ENCODE measurements at regions not wholly inside any gene's neighbourhood (a gene's known extent, or its start where the extent isn't known, plus 50 kb on each side); places are given as distances from the start of the nearest gene placed in this dataset.

GRCh38 chr13:58202099-58202498 is 570.6 kb downstream of the PCDH17 start:
- WGBS, 3 donors = 91 to 100% (median 98%) methylated on average over 1 of the region's 1 CpG
- H3K4me1 ChIP-seq = no peaks in the 10 kb centered on the region
- DNase-seq = no peak
- no peaks in the 10 kb centered on the region for H3K27me3 ChIP-seq (ENCODE audit: insufficient read depth in 3 of 3, low read length in 2 of 3)
- TF ChIP-seq CTCF (IDR thresholded peaks at IDR 0.05) = no peak
- H3K36me3 ChIP-seq (ENCODE audit: insufficient read depth in 1 of 2, low read depth in 1 of 2) = no peaks in the 10 kb centered on the region
- H3K4me3 ChIP-seq = no peak overlapping the region
- no peak overlapping the region for H3K27ac ChIP-seq
- ATAC-seq = no peak
- intact Hi-C loops (cut with DNase I) = no loop called here
- H3K9me3 ChIP-seq = no peaks in the 10 kb centered on the region

GRCh38 chr13:58207501-58207900 is 576.0 kb downstream of the PCDH17 start:
- Histone ChIP-seq H3K4me3 (no peak overlapping the region), H3K36me3 (ENCODE audit: insufficient read depth in 1 of 2, low read depth in 1 of 2) (no peaks in the 10 kb centered on the region), H3K27ac (no peak overlapping the region), H3K9me3 (no peaks in the 10 kb centered on the region), H3K4me1 (no peaks in the 10 kb centered on the region), H3K27me3 (ENCODE audit: insufficient read depth in 3 of 3, low read length in 2 of 3) (no peaks in the 10 kb centered on the region)
- intact Hi-C loops (cut with DNase I) = no loop called here
- ATAC-seq (no peak), DNase-seq (no peak)
- no peak for TF ChIP-seq CTCF (IDR thresholded peaks at IDR 0.05)
- 58 to 68% (median 65%) methylated on average over 4 of the region's 4 CpGs for WGBS, 3 donors

- no peaks in the 10 kb centered on the region for H3K9me3 ChIP-seq
- no peak for ATAC-seq
- intact Hi-C loops (cut with DNase I) = no loop called here
- no peaks in the 10 kb centered on the region for H3K4me1 ChIP-seq
- WGBS, 3 donors = 82 to 91% (median 87%) methylated on average over 4 of the region's 4 CpGs
- H3K36me3 ChIP-seq (ENCODE audit: insufficient read depth in 1 of 2, low read depth in 1 of 2) = no peaks in the 10 kb centered on the region
- H3K27me3 ChIP-seq (ENCODE audit: insufficient read depth in 3 of 3, low read length in 2 of 3) = no peaks in the 10 kb centered on the region
- H3K4me3 ChIP-seq = no peak overlapping the region
- H3K27ac ChIP-seq = no peak overlapping the region
- no peak for TF ChIP-seq CTCF (IDR thresholded peaks at IDR 0.05)
- DNase-seq = no peak
These were observed 603.9 kb downstream of the PCDH17 start for GRCh38 chr13:58235454-58235853.

GRCh38 chr13:58238972-58239773 is 607.6 kb downstream of the PCDH17 start:
- H3K4me3 ChIP-seq = no peak overlapping the region
- TF ChIP-seq CTCF (IDR thresholded peaks at IDR 0.05) = no peak
- H3K27me3 ChIP-seq (ENCODE audit: insufficient read depth in 3 of 3, low read length in 2 of 3) = no peaks in the 10 kb centered on the region
- intact Hi-C loops (cut with DNase I) = no loop called here
- H3K4me1 ChIP-seq = no peaks in the 10 kb centered on the region
- no peaks in the 10 kb centered on the region for H3K9me3 ChIP-seq
- DNase-seq (peak in 1 of 2 donors; percentile 16), ATAC-seq (no peak)
- WGBS, 3 donors = 79 to 80% (median 80%) methylated on average over 10 of the region's 10 CpGs
- no peak overlapping the region for H3K27ac ChIP-seq
- H3K36me3 ChIP-seq (ENCODE audit: insufficient read depth in 1 of 2, low read depth in 1 of 2) = no peaks in the 10 kb centered on the region

Measured in psoas muscle (tissue), 7 donors.